Iris pigment epithelial cell (primary cell): ENCODE measurements at regions not wholly inside any gene's neighbourhood (a gene's known extent, or its start where the extent isn't known, plus 50 kb on each side); places are given as distances from the start of the nearest gene placed in this dataset.
"Not testable (repeated sequence)": the region's sequence is repeated elsewhere in the genome, so short reads cannot be mapped to it uniquely, and the experiment has no call there.

Experiments
- DNase-seq: peaks from one replicate; pipeline ENCODE4 v3.0.0-alpha.2; 2011; ENCODE audit warnings: low read depth

DNA sequence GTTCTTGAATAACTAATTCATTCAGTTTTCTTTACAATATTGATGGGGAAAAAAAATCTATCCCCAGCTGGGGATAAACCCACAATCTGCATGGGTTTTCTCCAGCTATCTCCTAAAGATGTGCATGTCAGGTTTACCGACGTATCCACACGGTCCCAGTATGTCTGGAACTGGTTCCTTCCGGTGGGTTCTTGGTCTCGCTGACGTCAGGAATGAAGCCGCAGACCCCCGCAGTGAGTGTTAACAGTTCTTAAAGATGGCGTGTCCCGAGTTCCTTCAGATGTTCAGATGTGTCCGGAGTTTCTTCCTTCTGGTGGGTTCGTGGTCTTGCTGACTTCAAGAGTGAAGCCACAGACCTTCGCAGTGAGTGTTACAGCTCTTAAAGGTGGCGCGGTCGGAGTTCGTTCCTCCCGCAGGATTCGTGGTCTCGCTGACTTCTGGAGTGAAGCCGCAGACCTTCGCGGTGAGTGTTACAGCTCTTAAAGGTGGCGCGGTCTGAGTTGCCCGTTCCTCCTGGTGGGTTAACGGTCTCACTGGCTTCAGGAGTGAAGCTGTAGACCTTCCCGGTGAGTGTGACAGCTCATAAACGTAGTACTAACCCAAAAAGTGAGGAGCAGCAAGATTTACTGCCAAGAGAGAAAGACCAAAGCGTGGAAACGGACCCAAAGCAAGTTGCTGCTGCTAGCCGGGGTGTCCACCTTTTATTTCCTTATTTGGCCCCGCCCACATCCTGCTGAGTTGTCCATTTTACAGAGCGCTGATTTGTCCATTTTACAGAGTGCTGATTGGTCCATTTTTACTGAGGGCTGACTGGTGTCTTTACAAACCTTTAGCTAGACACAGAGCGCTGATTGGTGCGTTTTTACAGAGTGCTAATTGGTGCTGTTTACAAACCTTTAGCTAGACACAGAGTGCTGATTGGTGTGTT, 195.1 kb upstream of the NR2F2 start:
- DNase-seq, result no peak

DNA sequence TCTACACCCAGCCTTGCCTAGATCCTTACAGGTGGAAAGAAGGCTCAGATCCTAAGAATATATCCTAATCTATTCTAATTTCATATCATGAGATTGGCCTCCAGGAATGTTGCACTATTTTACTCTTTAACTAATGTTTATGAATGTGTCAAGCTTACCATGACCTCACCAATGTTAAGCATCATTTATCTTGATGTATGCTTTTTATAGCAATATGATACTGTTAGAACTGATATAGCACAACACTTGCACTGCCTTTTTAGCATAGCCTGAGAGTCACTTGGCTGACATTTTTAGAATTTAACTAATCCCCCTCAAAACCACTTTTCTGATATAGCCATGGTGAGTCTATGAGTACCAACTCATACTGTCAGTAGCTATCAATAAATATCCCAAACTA, 191.5 kb upstream of the NR2F2 start:
- DNase-seq, result no peak

DNA sequence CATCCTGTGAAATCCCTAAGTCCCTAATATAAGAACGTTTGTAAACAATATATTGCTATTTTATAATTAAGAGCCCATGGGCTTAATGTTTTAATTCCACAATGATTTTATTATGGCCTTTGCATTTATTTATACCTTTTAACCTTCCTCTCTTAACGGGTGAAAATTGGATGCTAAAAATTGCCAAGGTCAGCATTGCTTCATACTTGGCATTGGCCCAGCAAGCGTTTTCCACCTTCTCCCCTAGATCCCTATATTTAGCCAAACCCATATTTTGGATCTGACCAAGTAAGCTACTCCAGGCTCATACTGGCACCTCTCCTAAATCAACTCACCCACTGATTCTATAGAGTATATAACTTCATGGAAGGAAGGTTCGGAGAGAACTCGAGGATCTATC, 188.0 kb upstream of the NR2F2 start:
- DNase-seq, result no peak

DNA sequence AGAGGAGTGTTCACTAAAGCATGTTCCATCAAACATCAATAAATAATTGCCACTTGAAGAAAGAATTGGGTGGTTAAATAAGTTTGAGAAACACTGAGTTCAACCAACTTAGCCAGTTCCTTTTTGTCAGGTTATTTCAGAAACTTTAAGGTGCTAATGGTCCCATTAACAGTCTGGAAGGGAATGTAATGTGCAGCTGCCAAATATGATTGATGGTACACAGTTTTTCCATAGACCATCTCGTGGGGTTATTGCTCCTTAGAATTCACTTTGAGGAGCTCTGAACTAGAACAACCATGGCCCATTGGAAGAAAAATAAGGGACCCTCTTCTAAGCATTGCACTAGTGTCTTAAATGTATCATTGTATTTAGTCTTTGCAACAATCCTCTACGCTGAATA, 185.8 kb upstream of the NR2F2 start:
- DNase-seq, result no peak

DNA sequence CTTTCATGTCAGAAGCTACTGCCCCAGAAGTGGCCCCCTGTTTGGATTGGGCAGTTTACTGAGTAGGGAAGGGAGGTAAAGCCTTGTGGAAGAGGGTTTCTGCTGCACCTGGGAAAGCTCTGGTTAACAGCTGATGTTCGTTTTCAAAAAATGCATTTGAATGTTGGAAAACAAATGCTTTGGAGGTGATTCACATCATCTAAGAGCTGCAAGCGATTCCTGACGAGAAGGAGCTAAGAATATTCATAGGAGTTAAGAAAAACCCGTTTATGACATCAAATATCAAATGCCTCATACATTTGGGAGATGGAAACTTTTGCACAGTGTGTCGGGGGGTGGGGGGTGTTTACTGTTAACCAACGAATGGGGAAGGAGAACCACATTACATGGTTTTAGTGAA, 183.8 kb upstream of the NR2F2 start:
- peak; percentile 35 for DNase-seq

DNA sequence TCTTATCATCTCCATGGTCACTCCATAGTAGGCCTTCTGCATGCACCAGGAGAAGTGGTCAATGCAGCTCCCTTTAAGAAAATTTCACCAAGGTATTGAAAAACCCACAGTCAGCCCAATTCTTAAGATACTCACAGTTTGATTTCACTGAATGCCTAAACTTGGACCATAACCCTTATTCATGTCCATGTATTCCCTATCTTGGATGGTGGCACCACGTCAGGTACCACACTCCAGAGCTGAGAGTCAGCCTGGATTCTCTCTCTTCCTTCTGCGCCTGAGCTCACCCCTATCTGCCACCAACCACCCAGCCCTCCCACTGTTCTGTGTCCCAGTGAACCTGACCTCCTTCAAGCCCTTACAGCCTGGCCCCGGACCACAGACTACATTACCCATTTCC, 183.2 kb upstream of the NR2F2 start:
- no peak for DNase-seq

DNA sequence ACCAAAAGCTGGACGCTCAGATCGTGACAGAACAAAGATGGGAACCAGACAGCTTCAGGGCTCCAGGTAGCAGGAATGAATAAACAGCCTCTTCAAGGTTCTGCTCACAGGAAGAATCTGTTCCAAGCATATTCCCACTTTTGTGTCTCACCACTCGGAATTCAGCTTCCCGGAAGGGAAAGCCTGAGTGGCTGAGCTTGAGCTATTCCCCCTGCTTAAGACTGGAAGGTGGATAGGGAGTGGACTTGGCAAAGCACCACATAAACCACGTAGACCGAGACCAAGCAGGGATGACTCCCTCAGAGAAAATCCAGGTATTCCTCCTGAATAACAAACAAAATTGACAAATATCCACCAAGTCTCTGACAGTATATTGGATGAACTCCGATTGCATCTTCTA, 180.2 kb upstream of the NR2F2 start:
- no peak for DNase-seq

DNA sequence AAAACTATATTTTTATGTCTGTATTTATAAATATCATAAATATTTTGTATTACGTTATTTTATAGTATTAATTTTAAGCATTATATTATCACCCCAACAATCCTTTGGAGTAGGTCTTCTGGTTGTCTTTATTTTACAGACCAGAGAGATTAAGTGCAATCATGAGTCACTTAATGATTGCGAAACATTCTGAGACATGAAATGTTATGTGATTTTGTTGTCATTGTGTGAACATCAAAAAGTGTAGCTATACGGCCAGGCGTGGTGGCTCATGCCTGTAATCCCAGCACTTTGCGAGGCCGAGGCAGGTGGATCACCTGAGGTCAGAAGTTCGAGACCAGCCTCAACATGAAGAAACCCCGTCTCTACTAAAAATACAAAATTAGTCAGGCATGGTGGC, 178.8 kb upstream of the NR2F2 start:
- DNase-seq, result peak; percentile 84

DNA sequence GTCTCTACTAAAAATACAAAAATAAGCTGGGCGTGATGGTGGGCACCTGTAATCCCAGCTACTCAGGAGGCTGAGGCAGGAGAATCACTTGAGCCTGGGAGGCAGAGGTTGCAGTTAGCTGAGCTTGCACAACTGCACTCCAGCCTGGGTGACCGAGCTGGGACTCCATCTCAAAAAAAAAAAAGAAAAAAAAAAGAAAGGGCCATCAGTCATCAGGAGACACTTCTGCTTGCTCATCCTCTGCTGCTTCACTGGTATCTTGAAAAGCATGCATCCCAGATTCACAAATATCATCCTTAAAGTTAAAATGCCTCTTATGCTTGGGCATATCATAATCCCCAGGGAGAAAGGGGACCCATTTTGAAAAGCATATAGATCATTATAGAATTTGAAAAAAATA, 176.6 kb upstream of the NR2F2 start:
- no peak for DNase-seq

DNA sequence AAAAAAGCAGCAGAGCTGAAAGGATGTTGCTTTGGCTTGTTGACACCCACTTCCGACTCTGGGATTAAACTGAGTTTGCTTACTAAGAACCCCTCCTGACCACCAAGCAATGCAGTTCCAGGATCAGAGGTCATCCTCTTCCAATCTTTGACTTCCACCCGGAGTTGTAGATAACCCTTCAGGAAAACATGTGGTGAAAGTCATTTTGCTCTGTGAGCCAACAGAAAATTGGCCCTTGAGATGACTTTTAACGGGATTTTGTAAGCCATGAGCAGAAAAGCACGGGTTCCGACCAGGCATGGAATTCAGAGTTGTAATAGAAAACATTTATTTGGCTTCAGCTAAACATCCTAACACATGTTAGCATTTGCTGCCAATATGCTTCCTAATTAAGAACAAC, 171.6 kb upstream of the NR2F2 start:
- no peak for DNase-seq

DNA sequence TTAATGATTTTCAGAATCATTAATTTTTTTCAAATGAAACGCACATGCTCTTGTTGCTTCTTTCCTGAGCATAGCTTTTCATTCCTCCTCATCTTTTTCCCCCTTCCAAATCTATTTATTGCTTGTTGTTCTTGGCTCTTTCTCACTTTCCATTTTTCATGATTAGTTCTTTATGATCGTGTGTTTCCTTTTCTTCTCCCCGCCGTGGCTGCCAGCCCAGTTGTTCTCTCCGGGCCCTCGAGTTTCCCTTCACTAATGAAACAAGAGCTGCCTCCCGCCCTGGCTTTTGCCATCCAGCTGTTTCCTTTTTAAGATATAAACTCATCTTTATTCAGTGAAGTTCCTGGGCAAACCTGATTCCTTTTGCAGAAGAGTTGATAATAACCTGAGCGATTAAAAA, 170.2 kb upstream of the NR2F2 start:
- peak; percentile 37 for DNase-seq

DNA sequence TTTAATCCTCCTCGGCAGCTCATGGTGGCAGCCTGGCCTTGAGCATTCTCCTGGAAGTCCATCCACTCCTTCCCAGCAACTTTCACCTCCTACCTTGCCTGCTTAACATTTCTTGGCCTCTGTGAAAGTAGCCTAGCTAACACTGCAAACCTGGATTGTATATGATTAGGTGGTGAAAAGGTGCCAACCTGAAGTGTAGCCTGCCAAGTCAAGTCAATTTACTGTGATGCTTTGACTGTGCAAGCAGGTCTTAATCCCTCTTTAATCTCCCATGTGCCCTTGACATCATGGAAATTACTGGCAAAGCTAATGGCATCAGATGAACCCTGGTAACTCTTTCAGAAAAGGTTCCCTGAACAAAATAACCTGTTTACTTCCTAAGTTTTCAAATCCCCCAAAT, 169.7 kb upstream of the NR2F2 start:
- DNase-seq, result no peak

DNA sequence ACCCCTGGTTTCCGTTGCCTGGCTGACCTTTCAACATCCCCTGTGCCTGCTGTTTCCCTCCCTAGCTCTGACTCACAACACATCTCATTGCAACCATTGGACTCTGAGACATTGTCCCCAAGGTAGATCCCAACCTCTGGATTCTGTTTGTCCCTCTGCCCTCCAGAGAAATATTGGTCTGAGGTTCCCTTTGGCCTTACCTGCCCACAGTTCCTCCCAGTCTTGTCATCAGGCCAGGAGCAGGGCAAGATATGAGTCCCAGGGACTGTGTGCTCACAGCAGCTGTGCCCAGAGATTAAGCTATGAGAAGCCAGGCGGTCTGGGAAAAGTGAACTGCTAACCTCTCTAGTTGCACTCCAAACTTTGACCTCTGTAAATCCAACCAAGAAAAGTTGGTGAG, 168.2 kb upstream of the NR2F2 start:
- DNase-seq, result no peak

DNA sequence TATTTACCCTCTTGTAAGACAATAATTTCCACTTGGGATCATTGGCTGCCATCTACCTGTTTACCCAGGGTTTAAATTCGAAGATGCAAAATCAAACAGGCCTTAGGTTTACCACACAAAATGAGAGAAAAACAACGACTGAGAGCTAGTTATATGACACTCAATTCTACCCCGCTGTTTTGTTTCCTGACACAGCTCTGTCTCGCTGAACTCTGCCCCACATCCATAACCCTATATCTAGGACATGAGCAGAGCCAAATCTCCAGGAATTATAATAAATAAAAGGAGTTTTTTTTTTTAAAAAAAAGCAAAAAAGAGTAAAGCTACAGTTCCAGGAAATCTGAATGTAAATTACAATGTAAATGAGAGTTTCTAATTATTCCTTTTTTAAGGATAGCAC, 165.4 kb upstream of the NR2F2 start:
- DNase-seq, result no peak

DNA sequence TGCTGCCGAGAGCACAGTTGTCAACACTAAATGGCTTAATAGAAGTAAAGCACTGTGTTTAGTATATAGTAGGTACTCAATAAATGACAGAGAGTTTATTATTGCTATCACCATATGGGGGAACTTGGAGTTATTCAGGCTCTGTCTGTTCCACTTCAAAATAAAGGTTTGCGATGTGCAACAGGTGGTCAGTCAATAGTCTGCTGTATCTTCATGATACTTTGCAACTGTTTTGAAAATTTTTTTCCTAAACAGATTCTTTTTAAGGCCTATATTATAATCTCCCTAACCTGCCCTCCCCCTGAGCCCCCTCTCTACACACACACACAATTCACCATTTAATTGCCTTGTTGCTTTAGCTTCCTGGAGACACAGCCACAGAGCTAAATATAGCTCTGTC, 164.7 kb upstream of the NR2F2 start:
- DNase-seq, result no peak

DNA sequence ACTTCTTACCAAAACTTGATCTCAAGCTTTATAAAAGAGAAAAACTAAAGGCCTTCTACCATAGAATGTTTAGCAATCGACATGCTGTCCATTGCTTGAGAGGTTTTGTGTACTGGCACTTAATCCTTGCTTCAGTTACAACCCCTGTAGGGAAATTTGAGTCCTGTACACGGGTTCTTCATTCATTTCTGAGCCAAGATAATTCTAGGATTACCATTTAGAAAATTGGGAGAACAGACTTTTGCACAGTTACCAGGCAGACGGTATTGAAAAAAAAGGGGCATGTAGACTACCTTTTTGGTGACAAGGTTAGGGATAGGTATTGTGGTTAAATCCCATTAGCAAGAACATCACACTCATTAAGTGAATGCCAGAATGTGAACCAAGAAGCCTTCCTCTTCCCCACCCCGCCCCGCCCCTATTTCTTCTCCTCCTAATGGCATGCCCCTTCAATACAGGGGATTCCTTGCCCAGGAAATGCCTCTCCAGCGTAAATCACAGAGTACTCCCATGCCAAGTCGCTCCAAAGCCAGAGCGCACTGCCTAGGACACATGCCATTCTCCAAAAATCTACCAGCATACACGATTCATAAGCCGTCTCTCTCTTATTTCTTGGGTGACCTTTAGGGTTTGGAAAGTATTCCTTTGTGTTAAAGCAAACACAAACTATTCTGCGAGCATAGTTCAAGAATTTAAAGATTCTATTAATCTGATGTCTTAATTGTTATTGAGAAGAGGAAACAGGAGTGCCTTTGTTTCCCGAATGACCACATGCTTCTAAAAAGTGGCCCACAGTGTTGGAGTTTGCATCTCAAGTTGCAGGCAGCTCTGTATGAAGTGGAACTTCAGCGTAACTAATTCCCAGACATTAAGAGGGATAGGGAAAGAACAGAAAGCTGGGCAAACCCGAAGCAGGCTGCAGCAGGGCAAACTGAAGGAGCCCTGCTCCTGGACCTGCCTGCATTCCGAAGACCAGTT, 164.0 kb upstream of the NR2F2 start:
- DNase-seq, result no peak

DNA sequence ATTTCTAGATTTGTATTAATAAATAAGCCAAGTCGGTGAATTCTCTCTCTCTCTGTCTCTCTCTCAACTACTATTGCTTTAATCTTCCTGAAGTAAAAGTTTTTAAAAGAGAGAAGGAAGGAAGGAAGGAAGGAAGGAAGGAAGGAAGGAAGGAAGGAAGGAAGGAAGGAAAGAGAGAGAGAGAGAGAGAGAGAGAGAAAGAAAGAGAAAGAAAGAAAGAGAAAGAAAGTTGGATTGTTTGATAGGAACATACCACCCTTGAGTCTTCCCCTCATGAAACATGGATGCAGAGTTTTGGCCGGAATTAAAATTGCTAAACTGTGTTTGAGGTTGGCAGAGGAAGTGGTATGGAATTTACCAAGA, 159.9 kb upstream of the NR2F2 start:
- not testable (repeated sequence) for DNase-seq

DNA sequence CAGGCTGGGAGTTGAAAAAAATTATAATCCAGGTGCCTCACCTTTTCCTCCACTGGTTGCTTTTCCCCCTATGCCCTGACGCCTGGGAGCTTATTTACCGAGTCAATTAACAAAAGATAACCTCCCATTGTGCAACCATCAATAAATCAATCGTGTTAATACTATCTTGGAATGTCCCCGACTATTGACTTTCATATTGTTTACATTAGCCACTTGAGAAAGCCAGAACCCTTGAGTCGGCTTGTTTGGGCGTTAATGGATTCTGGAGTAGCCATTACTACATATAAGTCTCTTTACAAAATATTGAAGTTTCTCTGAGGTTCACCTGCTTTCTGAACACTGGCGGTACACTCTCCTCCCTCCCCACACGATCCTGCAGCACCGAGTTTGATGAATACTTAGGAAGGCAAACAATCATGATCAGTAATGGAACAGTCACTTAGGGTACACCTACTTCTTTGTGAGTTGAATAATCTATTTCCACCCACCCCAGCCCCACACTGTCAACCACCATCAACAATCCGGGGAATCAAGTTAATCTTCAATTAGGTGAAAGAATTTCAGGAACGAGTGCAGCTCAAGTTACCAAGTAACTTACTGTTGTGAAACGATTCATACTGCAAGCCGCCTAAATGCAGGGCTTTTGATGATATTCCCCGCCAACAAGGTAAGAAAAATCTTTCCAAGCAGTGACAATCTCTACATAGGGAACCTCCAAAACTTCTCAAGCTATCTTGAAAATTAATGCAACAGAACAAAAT, 159.3 kb upstream of the NR2F2 start:
- DNase-seq, result peak; percentile 66

DNA sequence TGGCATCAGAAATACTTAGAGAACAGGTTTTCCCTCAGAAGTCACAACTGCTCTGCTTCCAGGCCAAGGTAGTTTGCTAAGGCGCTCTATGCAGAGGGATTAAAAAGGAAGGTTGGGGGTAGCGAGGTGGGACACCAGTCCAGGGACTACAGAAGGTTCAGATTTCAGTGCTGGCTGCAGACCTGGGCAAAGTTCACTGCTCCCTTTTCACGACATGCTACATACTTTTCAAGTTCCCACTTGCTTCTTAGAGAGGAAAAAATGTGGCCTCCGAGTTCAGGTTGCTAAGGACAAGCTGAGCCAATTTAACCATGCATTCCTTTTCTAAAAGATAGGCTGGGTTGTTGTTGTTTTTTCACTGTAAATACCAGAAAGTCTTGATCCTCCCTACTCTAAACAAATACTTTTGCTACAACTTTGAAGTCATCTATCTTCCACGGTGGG, 158.6 kb upstream of the NR2F2 start:
- DNase-seq, result peak; percentile 69

DNA sequence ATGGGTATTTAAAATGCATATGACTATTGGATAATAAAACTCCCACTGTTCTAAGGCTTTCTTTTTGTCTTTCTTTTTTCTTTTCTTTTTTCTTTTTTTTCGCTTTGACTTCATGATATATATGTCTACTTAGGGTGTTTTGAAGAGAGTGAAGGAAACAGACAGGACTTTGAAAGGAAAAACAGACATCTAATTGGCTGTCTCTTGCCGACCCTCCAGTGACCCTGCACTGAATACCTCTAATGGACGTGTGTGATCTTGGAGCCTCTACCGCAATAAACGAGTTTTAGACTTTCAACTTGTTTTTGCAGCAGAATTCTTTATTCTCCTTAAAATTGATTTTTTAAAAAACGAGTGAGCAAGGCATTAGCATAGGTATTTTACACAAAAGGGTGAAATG, 158.1 kb upstream of the NR2F2 start:
- no peak for DNase-seq

DNA sequence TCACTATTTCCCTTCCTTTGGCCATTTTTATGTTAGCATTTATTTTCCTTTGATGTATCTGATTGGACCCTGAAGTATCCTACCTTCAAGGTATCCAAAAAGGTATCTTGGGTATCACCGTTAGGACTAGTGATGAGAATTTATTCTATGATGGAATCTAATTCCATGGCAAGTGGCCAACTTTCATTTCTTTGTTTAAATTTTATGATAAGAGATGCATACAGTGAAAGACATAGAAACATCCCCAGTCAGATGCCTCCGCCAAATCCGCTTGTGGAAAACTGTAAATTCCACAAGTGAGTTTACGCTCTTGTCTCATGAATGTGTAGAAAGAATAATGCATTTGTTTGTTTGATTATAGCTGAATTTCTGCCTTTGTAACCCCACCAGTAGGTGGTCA, 153.7 kb upstream of the NR2F2 start:
- no peak for DNase-seq

DNA sequence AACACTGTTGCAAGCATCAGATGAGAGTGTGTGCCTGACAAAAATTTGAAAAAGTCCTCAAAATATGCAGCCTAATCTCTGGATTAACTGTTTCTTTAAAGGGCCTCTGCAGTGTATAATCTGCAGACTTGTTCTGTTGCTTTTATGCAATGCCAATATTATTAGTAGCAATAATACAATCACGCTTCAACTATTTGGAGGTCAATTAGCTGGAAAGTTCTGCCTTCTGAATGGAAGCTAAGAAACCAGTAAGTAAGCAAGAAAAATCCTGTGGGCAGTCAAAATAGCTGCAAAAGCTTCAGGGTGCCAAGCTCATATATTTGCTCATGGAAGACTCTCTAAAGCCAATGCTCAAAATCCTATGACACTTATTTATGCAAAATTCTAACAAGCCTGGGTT, 153.2 kb upstream of the NR2F2 start:
- DNase-seq, result peak; percentile 45
